ENCODE measurements at regions not wholly inside any gene's neighbourhood (a gene's known extent, or its start where the extent isn't known, plus 50 kb on each side); places are given as distances from the start of the nearest gene placed in this dataset.
"Not testable (repeated sequence)": the region's sequence is repeated elsewhere in the genome, so short reads cannot be mapped to it uniquely, and the experiment has no call there.

GRCh38 chr2:145753966-145754365 is 1234.0 kb upstream of the ZEB2 start:
- DNase-seq (ENCODE audit: low spot score) = no peak

- DNase-seq (ENCODE audit: low spot score) = no peak
These were observed 1233.2 kb upstream of the ZEB2 start for GRCh38 chr2:145753041-145753608.

- peak; percentile 80 for DNase-seq (ENCODE audit: low spot score)
These were observed 1232.3 kb upstream of the ZEB2 start for GRCh38 chr2:145752091-145752806.

- peak; percentile 69 for DNase-seq (ENCODE audit: low spot score)
These were observed 1231.7 kb upstream of the ZEB2 start for GRCh38 chr2:145751629-145752028.

GRCh38 chr2:145751155-145751554 is 1231.2 kb upstream of the ZEB2 start:
- DNase-seq (ENCODE audit: low spot score) = no peak

GRCh38 chr2:145750612-145751011 is 1230.7 kb upstream of the ZEB2 start:
- DNase-seq (ENCODE audit: low spot score) = no peak

GRCh38 chr2:145750144-145750543 is 1230.2 kb upstream of the ZEB2 start:
- DNase-seq (ENCODE audit: low spot score) = no peak

GRCh38 chr2:145749556-145749955 is 1229.6 kb upstream of the ZEB2 start:
- no peak for DNase-seq (ENCODE audit: low spot score)

GRCh38 chr2:145748927-145749326 is 1229.0 kb upstream of the ZEB2 start:
- no peak for DNase-seq (ENCODE audit: low spot score)

- DNase-seq (ENCODE audit: low spot score) = no peak
These were observed 1227.8 kb upstream of the ZEB2 start for GRCh38 chr2:145747715-145748114.

GRCh38 chr2:145745387-145745721 is 1225.4 kb upstream of the ZEB2 start:
- DNase-seq (ENCODE audit: low spot score) = not testable (repeated sequence)

- peak; percentile 92 for DNase-seq (ENCODE audit: low spot score)
These were observed 1224.8 kb upstream of the ZEB2 start for GRCh38 chr2:145744541-145745386.

- DNase-seq (ENCODE audit: low spot score) = no peak
These were observed 1223.1 kb upstream of the ZEB2 start for GRCh38 chr2:145743011-145743410.

- no peak for DNase-seq (ENCODE audit: low spot score)
These were observed 1221.7 kb upstream of the ZEB2 start for GRCh38 chr2:145741636-145742035.

- no peak for DNase-seq (ENCODE audit: low spot score)
These were observed 1221.3 kb upstream of the ZEB2 start for GRCh38 chr2:145741181-145741580.

GRCh38 chr2:145740302-145740701 is 1220.4 kb upstream of the ZEB2 start:
- peak; percentile 58 for DNase-seq (ENCODE audit: low spot score)

GRCh38 chr2:145739681-145740080 is 1219.8 kb upstream of the ZEB2 start:
- no peak for DNase-seq (ENCODE audit: low spot score)

- no peak for DNase-seq (ENCODE audit: low spot score)
These were observed 1217.0 kb upstream of the ZEB2 start for GRCh38 chr2:145736871-145737270.

- no peak for DNase-seq (ENCODE audit: low spot score)
These were observed 1211.5 kb upstream of the ZEB2 start for GRCh38 chr2:145731467-145731866.

- DNase-seq (ENCODE audit: low spot score) = no peak
These were observed 1210.3 kb upstream of the ZEB2 start for GRCh38 chr2:145729993-145730770.

GRCh38 chr2:145729481-145729880 is 1209.6 kb upstream of the ZEB2 start:
- DNase-seq (ENCODE audit: low spot score) = no peak

GRCh38 chr2:145728511-145728910 is 1208.6 kb upstream of the ZEB2 start:
- DNase-seq (ENCODE audit: low spot score) = no peak
